GM12865 (cell line): ENCODE measurements at regions not wholly inside any gene's neighbourhood (a gene's known extent, or its start where the extent isn't known, plus 50 kb on each side); places are given as distances from the start of the nearest gene placed in this dataset.
"Not testable (repeated sequence)": the region's sequence is repeated elsewhere in the genome, so short reads cannot be mapped to it uniquely, and the experiment has no call there.

ENCODE experiments used
- DNase-seq: peaks from one replicate; pipeline ENCODE4 v3.0.0; 2010; ENCODE audit warnings: low read depth
- H3K4me3 ChIP-seq: 2 replicates; pipeline ENCODE4 v1.5.1; 2011; ENCODE audit warnings: mild to moderate bottlenecking, low read depth, low read length, control low read depth
- CTCF ChIP-seq: IDR thresholded peaks from 2 replicates; pipeline ENCODE4 v1.5.1; 2011; ENCODE audit warnings: low read length, control low read depth, low read depth, inconsistent platforms; ENCODE audit not compliant: insufficient read depth; ENCODE audit errors: missing control alignments

GRCh38 chr7:155383756-155384491 is 74.0 kb upstream of the EN2 start:
- no peak for DNase-seq
- no peak overlapping the region for H3K4me3 ChIP-seq
- TF ChIP-seq CTCF, result no peak

- DNase-seq, result no peak
- no peak for TF ChIP-seq CTCF
- H3K4me3 ChIP-seq, result no peak overlapping the region
Observed at GRCh38 chr7:155384751-155385150, 73.2 kb upstream of the EN2 start.

DNA sequence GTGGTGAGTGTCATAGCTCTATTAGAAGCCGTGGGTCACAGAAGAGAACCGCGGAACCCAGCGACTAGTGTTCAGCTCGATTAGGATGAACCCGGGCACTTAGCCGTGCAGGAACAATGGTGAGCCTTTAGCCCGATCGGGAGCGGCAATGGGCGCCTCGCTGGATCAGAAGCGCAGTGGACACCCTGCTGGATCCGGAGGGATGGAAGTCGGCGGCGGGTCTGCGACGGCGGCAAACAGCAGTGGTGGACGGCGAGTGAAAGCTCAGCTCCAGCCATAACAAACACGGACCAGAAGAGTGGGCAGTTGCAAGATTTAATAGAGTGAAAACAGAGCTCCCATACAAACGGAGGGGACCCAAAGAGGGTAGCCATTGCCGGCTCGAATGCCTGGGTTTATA is 72.7 kb upstream of the EN2 start:
- not testable (repeated sequence) for H3K4me3 ChIP-seq, DNase-seq

DNA sequence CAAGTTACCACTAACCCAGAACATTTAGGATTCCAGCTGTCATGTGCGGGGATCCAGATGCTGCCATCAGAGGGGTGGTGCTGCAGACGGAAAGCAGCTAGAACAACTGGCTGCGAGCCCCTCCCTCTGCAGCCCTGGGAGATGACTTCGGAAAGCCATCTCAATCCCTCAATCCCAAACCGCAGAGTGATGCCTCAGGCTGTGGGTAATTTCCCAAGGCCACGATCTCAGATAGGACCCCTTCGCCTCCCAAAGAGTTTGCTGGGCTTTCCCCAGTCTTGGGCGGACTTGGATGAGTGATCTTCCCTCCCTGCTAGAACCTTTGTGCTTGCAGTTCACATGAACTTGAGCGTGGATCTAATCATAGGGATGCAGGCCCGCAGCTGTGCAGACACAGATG is 71.3 kb upstream of the EN2 start:
- TF ChIP-seq CTCF, result no peak
- no peak overlapping the region for H3K4me3 ChIP-seq
- DNase-seq, result no peak

DNA sequence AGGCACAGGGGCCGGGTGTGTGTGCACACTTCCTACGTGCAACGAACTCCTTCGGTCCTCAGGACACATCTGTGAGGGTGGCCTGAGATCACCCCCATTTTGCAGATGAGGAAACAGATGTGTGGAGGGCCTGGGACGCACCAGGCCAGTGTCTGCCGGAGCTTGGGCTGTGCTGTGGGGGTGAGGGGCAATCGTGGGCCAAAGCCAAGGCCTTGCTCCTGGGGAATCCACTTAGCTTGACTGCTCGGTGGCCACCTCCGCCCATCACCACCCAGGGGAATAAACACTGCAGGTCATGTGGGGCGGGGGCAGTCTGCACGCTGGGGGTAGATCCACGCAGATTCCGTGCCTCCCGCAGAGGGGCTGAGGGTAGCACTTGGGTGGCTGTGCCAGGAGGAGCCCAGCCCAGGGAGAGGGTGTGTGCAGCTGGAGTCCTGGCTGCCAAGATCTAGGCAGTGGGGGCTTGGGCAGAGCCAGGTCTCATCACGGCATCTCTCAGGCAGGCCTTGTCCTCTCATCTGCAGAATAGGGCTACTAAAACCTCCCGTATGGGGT is 70.8 kb upstream of the EN2 start:
- TF ChIP-seq CTCF, result no peak
- DNase-seq, result no peak
- H3K4me3 ChIP-seq, result no peak overlapping the region

- no peak for DNase-seq
- TF ChIP-seq CTCF, result no peak
- H3K4me3 ChIP-seq, result no peak overlapping the region
Observed at GRCh38 chr7:155388561-155388960, 69.4 kb upstream of the EN2 start.

DNA sequence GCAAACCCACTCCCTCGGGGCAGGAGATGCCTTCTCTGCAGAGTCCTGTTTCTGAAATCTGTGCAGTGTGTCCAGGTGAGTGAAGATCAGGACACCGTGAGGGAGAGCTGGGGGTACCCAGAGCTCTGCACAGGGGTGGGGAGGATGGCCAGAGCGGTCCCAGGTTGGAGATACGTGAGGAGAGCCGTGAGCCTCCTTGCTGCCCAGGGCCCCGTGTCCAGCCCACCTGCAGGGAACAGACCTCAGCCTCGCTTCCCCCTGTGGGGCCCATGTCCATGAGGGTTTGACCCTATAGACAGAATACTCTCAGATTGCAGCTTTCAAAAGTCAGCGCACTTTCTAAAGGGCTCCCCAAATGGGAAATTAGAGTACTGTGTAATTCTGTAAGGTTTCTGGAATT is 66.5 kb upstream of the EN2 start:
- no peak overlapping the region for H3K4me3 ChIP-seq
- no peak for TF ChIP-seq CTCF
- no peak for DNase-seq
